ENCODE measurements at regions not wholly inside any gene's neighbourhood (a gene's known extent, or its start where the extent isn't known, plus 50 kb on each side); places are given as distances from the start of the nearest gene placed in this dataset.

GRCh38 chr12:65556676-65557437, 267.4 kb upstream of the HMGA2 start:
- TF ChIP-seq CTCF (IDR thresholded peaks at IDR 0.05; ENCODE audit: extremely low read depth, missing control alignments), result peak; percentile 73
- DNase-seq (ENCODE audit: low spot score), result peak; percentile 80

- DNase-seq (ENCODE audit: low spot score), result no peak
- no peak for TF ChIP-seq CTCF (IDR thresholded peaks at IDR 0.05; ENCODE audit: extremely low read depth, missing control alignments)
These were observed 266.7 kb upstream of the HMGA2 start for GRCh38 chr12:65557438-65558181.

- no peak for TF ChIP-seq CTCF (IDR thresholded peaks at IDR 0.05; ENCODE audit: extremely low read depth, missing control alignments)
- DNase-seq (ENCODE audit: low spot score), result no peak
These were observed 264.0 kb upstream of the HMGA2 start for GRCh38 chr12:65560286-65560685.

- TF ChIP-seq CTCF (IDR thresholded peaks at IDR 0.05; ENCODE audit: extremely low read depth, missing control alignments), result no peak
- DNase-seq (ENCODE audit: low spot score), result no peak
These were observed 262.4 kb upstream of the HMGA2 start for GRCh38 chr12:65561798-65562382.

- DNase-seq (ENCODE audit: low spot score), result no peak
- no peak for TF ChIP-seq CTCF (IDR thresholded peaks at IDR 0.05; ENCODE audit: extremely low read depth, missing control alignments)
These were observed 258.4 kb upstream of the HMGA2 start for GRCh38 chr12:65565601-65566560.

GRCh38 chr12:65566751-65567150, 257.5 kb upstream of the HMGA2 start:
- DNase-seq (ENCODE audit: low spot score), result no peak
- TF ChIP-seq CTCF (IDR thresholded peaks at IDR 0.05; ENCODE audit: extremely low read depth, missing control alignments), result no peak
